Stimulated activated CD8-positive, alpha-beta memory T cell treated with anti-CD3 and anti-CD28 coated beads, Interleukin-12 subunit alpha, Interleukin-12 subunit beta, amount 100 ng/mL, for 1 hour (primary cell): ENCODE measurements at regions not wholly inside any gene's neighbourhood (a gene's known extent, or its start where the extent isn't known, plus 50 kb on each side); places are given as distances from the start of the nearest gene placed in this dataset.

ENCODE experiments used
- DNase-seq: peaks from one replicate; pipeline ENCODE4 v3.0.0-alpha.2; 2020; ENCODE audit warnings: low read depth

DNA sequence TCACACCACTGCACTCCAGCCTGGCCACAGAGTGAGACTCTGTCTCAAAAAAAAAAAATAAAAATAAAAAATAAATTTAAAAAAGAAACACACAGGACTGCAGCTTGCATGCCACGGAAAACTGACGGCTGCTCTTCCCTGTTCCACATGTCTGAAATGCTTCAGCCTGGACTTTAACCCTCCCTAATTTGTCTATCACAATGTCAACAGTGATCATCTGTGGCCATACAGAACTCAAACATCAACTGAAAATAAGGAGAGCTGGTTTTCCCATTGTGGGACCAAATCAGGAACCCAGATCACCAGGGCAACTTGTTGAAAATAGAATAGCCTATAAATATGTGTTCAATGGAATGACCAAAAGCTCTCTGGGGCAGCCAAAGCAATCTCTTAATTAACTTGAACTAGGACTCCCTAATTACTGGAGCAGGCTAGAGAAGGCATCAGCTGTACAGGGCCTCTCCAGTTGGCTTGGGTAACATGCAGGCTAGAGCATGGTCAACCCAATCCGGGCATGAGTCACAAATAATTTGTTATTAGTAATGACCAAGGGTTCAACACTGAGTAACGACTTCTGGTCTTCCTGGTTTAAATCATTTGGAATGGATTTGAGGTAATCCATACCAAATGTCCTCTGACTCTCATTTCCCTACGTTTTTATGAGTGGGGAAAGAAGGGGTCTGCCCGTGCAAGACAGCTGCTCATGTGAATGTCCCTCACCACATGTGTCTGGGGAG, 62.7 kb upstream of the KAZN start:
- DNase-seq: no peak

DNA sequence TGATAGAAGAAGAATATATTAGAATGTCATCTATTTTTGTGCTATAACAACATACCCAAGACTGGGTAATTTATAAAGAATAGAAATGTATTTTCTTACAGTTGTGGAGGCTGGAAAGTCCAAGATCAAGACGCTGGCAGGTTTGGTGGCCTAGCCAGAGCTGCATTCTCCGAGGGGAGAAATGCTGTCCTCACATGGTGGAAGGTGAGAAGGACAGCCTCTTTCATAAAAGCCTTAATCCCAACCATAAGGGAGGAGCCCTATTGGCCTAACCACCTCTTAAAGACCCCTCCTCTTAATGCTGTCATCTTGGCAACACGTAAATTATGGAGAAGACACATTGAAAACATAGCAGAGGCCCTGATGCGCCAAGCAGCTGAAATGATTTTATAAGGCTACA, 60.1 kb upstream of the KAZN start:
- DNase-seq: no peak

DNA sequence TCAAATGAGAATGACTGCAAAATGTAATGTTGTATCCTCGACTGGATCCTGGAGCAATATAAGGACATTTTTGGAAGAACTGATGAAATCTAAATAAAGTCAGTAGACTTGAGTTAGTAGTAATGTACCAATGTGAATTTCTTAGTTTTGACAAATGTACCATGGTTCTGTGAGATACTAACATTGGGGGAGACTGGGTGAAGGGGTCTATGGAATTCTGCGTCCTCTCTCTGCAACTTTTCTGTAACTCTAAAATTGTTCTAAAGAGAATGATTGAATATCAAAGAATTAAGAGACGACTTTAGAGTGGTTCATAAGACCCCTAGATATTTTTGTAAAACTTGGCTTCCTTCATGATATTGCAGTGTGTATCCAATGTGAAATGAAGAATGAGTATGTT, 59.2 kb upstream of the KAZN start:
- DNase-seq: no peak

DNA sequence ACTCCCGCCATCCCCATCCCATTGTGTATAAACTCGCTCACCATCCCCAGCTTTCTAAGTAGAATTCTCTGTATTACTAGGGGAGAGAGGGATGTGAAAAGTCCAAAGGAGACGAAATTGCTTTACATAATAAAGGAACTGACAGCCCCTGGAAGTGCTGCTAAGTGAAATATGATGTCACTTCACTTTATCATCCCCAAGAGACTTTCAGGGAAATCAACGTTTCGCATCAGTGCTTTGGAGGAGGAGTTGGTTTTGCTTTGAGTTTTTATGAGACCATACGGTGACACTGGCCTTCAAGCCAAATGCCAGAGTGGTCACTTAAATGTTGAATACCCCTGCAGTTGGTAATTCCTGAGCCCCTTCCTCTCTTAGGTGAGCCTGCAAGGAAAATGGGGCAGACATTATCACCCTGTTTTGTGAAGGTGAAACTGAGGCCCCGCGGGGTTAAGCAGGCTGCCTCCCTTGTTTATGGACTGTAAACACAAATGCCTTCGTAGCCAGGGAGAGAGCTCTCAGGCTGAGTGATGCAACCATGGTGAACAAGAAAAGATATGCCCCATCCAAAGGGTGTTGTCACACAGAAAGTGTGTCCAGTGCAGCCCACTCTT, 58.4 kb upstream of the KAZN start:
- no peak for DNase-seq

DNA sequence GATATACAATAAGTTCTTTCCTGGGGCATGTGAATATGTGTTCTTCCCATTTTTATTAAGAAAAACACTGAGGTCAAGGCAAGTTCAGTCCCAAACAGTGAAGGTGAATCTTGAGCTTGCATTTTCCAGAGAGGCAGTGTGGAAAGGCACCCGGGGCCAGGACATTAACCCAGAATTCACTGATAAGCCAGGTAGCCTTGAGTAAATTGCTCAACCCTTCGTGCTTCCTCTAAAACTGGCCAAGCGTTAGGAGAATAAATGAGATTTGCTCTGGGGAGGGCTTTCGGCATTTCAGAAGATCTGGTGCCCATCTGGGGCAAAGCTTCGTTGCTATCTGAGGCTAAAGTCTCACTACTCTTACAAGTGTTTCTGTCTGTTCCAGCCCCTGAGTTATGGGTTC, 57.1 kb upstream of the KAZN start:
- no peak for DNase-seq

DNA sequence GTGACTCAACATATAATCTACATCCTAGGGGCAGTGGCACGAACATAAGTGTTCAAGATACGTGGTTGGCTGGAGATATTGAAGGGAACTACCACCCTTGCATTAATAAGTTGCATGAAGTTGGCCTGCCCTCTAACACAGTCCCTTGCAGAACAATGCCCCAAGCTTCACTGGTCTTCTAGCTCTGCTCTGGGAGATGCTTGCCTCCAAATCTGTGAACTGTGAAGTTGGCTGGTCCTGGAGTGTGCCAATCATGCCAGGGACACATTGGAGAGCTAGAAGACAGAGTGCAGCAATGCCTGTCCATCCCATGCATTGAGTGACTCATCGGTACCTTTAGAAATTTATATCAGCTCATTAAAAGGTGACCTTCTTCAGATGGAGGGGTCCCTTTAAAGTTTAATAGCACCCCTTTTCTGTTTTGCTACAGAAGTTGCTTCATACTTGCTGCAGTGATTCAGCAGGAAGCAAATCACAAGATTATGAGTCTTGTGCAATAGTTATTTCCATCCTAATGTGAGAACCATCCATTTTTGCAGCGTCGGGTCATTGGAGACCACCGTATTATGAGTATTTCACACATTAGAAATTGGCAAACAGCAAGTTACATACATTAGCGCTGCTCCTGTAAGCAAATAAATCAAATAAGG, 55.2 kb upstream of the KAZN start:
- DNase-seq: no peak

DNA sequence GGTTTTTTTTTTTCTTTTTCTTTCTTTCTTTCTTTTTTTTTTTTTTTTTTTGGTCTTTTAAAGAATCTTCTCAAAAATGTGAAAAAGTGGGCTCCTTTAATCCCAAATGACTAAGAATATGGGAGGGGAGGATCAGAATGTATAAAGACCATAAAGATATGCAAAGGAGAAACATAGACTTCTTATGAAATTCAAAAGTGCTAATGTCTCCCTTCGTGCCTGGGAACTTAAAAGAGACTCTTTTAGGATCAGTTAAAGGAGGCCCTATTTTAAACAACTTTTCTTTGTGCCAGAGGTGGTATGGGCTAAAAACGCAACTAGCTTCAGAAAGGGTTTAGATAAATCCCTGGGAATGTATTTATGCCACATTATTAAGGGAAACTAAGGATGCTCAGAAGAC, 54.2 kb upstream of the KAZN start:
- DNase-seq: no peak

DNA sequence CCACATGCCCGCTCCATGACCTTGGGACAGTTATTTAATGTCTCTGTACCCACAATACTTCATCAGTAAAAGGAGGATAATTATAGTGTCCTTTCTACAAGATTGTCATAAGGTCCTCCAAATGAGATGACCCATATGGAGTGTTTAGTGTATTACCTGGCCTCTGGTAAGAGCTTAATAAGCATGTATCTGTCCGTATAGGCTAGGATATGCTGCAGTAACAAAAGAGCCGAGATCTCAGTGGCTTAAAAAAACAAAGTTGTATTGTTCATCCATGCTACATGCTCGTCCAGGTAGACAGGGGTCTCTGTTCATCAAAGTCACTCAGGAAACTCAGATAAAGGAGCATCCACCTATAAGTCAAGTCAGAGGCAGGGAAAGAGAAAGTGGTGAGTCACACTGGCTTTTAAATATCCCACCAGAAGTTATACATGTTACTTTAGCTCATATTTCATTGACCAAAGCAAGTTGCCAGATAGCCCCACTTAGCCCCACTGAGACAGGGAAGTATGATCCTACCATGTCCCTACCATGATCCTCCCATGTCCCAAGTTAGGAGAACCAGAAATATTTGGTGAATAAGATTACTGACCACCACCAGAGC, 53.0 kb upstream of the KAZN start:
- DNase-seq: no peak

DNA sequence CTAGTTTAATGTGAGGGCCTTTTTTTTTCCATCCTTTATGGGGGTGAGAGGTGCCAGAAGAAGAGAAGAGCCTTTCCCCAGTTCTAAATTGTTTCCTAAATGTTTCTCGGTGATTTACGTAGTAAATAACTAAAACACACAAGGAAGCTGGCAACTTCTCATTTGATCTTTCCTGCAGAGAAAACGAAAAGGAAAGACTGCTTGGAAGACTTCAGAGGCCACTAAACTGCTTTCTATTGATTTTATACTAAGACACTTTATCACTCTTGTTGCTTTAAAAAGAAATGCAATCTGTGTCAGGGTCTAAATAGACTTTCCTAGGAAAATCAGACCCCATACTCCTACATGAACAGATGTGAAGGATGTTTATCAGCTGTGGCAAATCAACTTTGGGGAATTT, 52.1 kb upstream of the KAZN start:
- DNase-seq: no peak
